Esophagus (tissue), 2 donors: ENCODE measurements at regions not wholly inside any gene's neighbourhood (a gene's known extent, or its start where the extent isn't known, plus 50 kb on each side); places are given as distances from the start of the nearest gene placed in this dataset.

Source experiments
- H3K27ac ChIP-seq, 2 donors: one replicate each; pipeline ENCODE4 v1.5.1; 2013; ENCODE audit warnings: low read depth in 2 of 2, mild to moderate bottlenecking in 2 of 2, inconsistent platforms in 1 of 2, low read length in 1 of 2, moderate library complexity in 1 of 2
- H3K27me3 ChIP-seq, 2 donors: one replicate each; pipeline ENCODE4 v1.6.1; 2013; ENCODE audit warnings: low read length in 2 of 2, control low read depth in 1 of 2, mild to moderate bottlenecking in 1 of 2; ENCODE audit not compliant: insufficient read depth in 2 of 2, control insufficient read depth in 1 of 2
- H3K36me3 ChIP-seq, 2 donors: one replicate each; pipeline ENCODE4 v1.6.1; 2013; ENCODE audit warnings: low read length in 1 of 2; ENCODE audit not compliant: control insufficient read depth in 2 of 2, insufficient read depth in 2 of 2
- H3K4me1 ChIP-seq, 2 donors: one replicate each; pipeline ENCODE4 v1.6.1; 2013; ENCODE audit warnings: low read length in 1 of 2; ENCODE audit not compliant: control insufficient read depth in 2 of 2, insufficient read depth in 2 of 2
- H3K4me3 ChIP-seq, 2 donors: one replicate each; pipeline ENCODE4 v1.5.1; 2013; ENCODE audit warnings: low read length in 2 of 2, mild to moderate bottlenecking in 2 of 2, low read depth in 1 of 2, moderate library complexity in 1 of 2
- H3K9me3 ChIP-seq, 2 donors: one replicate each; pipeline ENCODE4 v1.6.1; 2013; ENCODE audit warnings: mild to moderate bottlenecking in 2 of 2, low read depth in 1 of 2, low read length in 1 of 2, moderate library complexity in 1 of 2; ENCODE audit not compliant: control insufficient read depth in 2 of 2, insufficient read depth in 1 of 2
- WGBS, 2 donors: extraction: QIAGEN DNeasy Blood & Tissue Kit; methylation state at CpG; one replicate each; pipeline ENCODE4 v1.1.7; 2013; 5-methylcytosine and 5-hydroxymethylcytosine counted together
- donor health status: healthy with polysubstance abuse.
- donor health status: Bipolar disorder and iron deficiency.

- H3K9me3 ChIP-seq: no peaks in the 10 kb centered on the region
- no peaks in the 10 kb centered on the region for H3K36me3 ChIP-seq
- no peaks in the 10 kb centered on the region for H3K4me1 ChIP-seq
- no peak overlapping the region for H3K4me3 ChIP-seq
- H3K27ac ChIP-seq: no peak overlapping the region
- H3K27me3 ChIP-seq: no peaks in the 10 kb centered on the region
- WGBS, 2 donors: 94 to 95% methylated on average over 7 of the region's 7 CpGs
Measured at GRCh38 chr6:2410656-2411380, 165.4 kb upstream of the GMDS start.

GRCh38 chr6:2407525-2407924 is 162.1 kb upstream of the GMDS start:
- Histone ChIP-seq H3K4me1 (no peaks in the 10 kb centered on the region), H3K27ac (no peak overlapping the region), H3K9me3 (no peaks in the 10 kb centered on the region), H3K36me3 (no peaks in the 10 kb centered on the region), H3K27me3 (no peaks in the 10 kb centered on the region), H3K4me3 (no peak overlapping the region)

GRCh38 chr6:2404211-2404929 is 159.0 kb upstream of the GMDS start:
- no peaks in the 10 kb centered on the region for H3K27me3 ChIP-seq
- no peak overlapping the region for H3K4me3 ChIP-seq
- no peaks in the 10 kb centered on the region for H3K4me1 ChIP-seq
- no peaks in the 10 kb centered on the region for H3K9me3 ChIP-seq
- no peak overlapping the region for H3K27ac ChIP-seq
- no peaks in the 10 kb centered on the region for H3K36me3 ChIP-seq
- 86 to 90% methylated on average over 6 of the region's 6 CpGs for WGBS, 2 donors

GRCh38 chr6:2403546-2403945 is 158.1 kb upstream of the GMDS start:
- Histone ChIP-seq H3K4me3 (no peak overlapping the region), H3K36me3 (no peaks in the 10 kb centered on the region), H3K27ac (no peak overlapping the region), H3K27me3 (no peaks in the 10 kb centered on the region), H3K4me1 (no peaks in the 10 kb centered on the region), H3K9me3 (no peaks in the 10 kb centered on the region)
- WGBS, 2 donors: 87 to 89% methylated on average over 4 of the region's 4 CpGs

- H3K4me3 ChIP-seq: no peak overlapping the region
- H3K27ac ChIP-seq: no peak overlapping the region
- H3K36me3 ChIP-seq: no peaks in the 10 kb centered on the region
- H3K4me1 ChIP-seq: no peaks in the 10 kb centered on the region
- no peaks in the 10 kb centered on the region for H3K9me3 ChIP-seq
- H3K27me3 ChIP-seq: no peaks in the 10 kb centered on the region
- 59 to 73% methylated on average over 15 of the region's 15 CpGs for WGBS, 2 donors
Measured at GRCh38 chr6:2396846-2397630, 151.6 kb upstream of the GMDS start.

GRCh38 chr6:2396042-2396657 is 150.7 kb upstream of the GMDS start:
- Histone ChIP-seq H3K4me3 (no peak overlapping the region), H3K27ac (no peak overlapping the region), H3K9me3 (no peaks in the 10 kb centered on the region), H3K36me3 (no peaks in the 10 kb centered on the region), H3K4me1 (no peaks in the 10 kb centered on the region), H3K27me3 (no peaks in the 10 kb centered on the region)
- WGBS, 2 donors: 81 to 85% methylated on average over 6 of the region's 6 CpGs

- H3K9me3 ChIP-seq: peaks cover 3 to 4% of the 10 kb centered on the region in 2 donors
- H3K4me1 ChIP-seq: no peaks in the 10 kb centered on the region
- no peaks in the 10 kb centered on the region for H3K36me3 ChIP-seq
- no peak overlapping the region for H3K27ac ChIP-seq
- H3K4me3 ChIP-seq: no peak overlapping the region
- 94% methylated on average over 11 of the region's 11 CpGs for WGBS, 2 donors
- no peaks in the 10 kb centered on the region for H3K27me3 ChIP-seq
Measured at GRCh38 chr6:2388554-2389324, 143.3 kb upstream of the GMDS start.

GRCh38 chr6:2387445-2387844 is 142.0 kb upstream of the GMDS start:
- H3K27me3 ChIP-seq: no peaks in the 10 kb centered on the region
- WGBS, 2 donors: 78 to 86% methylated on average over 3 of the region's 3 CpGs
- H3K36me3 ChIP-seq: no peaks in the 10 kb centered on the region
- H3K9me3 ChIP-seq: peaks cover 3 to 4% of the 10 kb centered on the region in 2 donors
- H3K27ac ChIP-seq: no peak overlapping the region
- no peaks in the 10 kb centered on the region for H3K4me1 ChIP-seq
- H3K4me3 ChIP-seq: no peak overlapping the region

GRCh38 chr6:2385471-2385983 is 140.1 kb upstream of the GMDS start:
- Histone ChIP-seq H3K36me3 (no peaks in the 10 kb centered on the region), H3K27me3 (no peaks in the 10 kb centered on the region), H3K9me3 (peaks cover 3 to 4% of the 10 kb centered on the region in 2 donors), H3K4me3 (no peak overlapping the region), H3K4me1 (no peaks in the 10 kb centered on the region), H3K27ac (no peak overlapping the region)
- 83 to 85% methylated on average over 9 of the region's 9 CpGs for WGBS, 2 donors
